H1 (cell line): ENCODE measurements at regions not wholly inside any gene's neighbourhood (a gene's known extent, or its start where the extent isn't known, plus 50 kb on each side); places are given as distances from the start of the nearest gene placed in this dataset.

Experiments used
- CTCF ChIA-PET: fragments of 300-600 bp; sonication (Branson Sonifier 250); formaldehyde crosslinking; loops from one replicate; lab custom pipeline; 2021; ENCODE audit not compliant: partially characterized antibody; lab: Charles Lee
- POLR2A ChIA-PET: fragments of 300-600 bp; sonication (Branson Sonifier 250); formaldehyde crosslinking; loops from one replicate; lab custom pipeline; 2021; ENCODE audit warnings: inconsistent platforms; ENCODE audit not compliant: partially characterized antibody; lab: Charles Lee
- DNase-seq, 2 experiments: peaks; one replicate each; pipeline versions ENCODE4 v3.0.0 to v3.0.0-alpha.2; 2010 to 2022; ENCODE audit warnings: low spot score in 2 of 2, low read depth in 1 of 2, mixed read lengths in 1 of 2
- FAIRE-seq: peaks from 2 replicates; lab custom pipeline; 2011; peaks lifted over from hg19 to GRCh38; lab: Jason Lieb, UNC
- H2AFZ ChIP-seq: 2 replicates; pipeline ENCODE4 v1.8.1; 2012; ENCODE audit warnings: low read length, inconsistent platforms
- H2AK5ac ChIP-seq: 2 replicates; pipeline ENCODE4 v1.6.1; 2013; ENCODE audit warnings: low read depth, low read length
- H2BK120ac ChIP-seq: replicated peaks from 2 replicates; pipeline ENCODE3; 2013; ENCODE audit warnings: low read depth, low read length, inconsistent platforms
- H2BK12ac ChIP-seq: 2 replicates; pipeline ENCODE4 v1.6.1; 2013; ENCODE audit warnings: low read depth, low read length
- H2BK15ac ChIP-seq: 2 replicates; pipeline ENCODE4 v1.6.1; 2013; ENCODE audit warnings: low read length
- H2BK20ac ChIP-seq: 2 replicates; pipeline ENCODE4 v1.6.1; 2013; ENCODE audit warnings: low read length
- H2BK5ac ChIP-seq: 2 replicates; pipeline ENCODE4 v1.6.1; 2013; ENCODE audit warnings: low read depth, low read length
- H3K14ac ChIP-seq: 2 replicates; pipeline ENCODE4 v1.6.1; 2013; ENCODE audit warnings: inconsistent platforms; ENCODE audit not compliant: insufficient read length
- H3K18ac ChIP-seq: 2 replicates; pipeline ENCODE4 v1.6.1; 2013; ENCODE audit warnings: low read length; ENCODE audit errors: extremely low read depth
- H3K23ac ChIP-seq: 2 replicates; pipeline ENCODE4 v1.6.1; 2013; ENCODE audit warnings: inconsistent platforms; ENCODE audit not compliant: insufficient read length
- H3K23me2 ChIP-seq: 2 replicates; pipeline ENCODE4 v1.6.1; 2013; ENCODE audit warnings: low read depth, low read length
- H3K27ac ChIP-seq: 2 replicates; pipeline ENCODE4 v1.6.1; 2011; ENCODE audit warnings: low read depth, low read length, inconsistent platforms
- H3K27me3 ChIP-seq, 4 experiments: replicated peaks in 1 of 4; 1 replicate in 1 of 4; 2 replicates in 3 of 4; pipeline versions ENCODE4 v1.6.1 to v1.8.1; 2011 to 2013; ENCODE audit warnings: low read length in 3 of 4, mild to moderate bottlenecking in 3 of 4, inconsistent platforms in 2 of 4, mixed read lengths in 2 of 4, moderate library complexity in 1 of 4; ENCODE audit not compliant: control insufficient read depth in 3 of 4, insufficient read depth in 3 of 4; ENCODE audit errors: extremely low read depth in 1 of 4
- H3K36me3 ChIP-seq, 4 experiments: 2 replicates each; pipeline versions ENCODE4 v1.6.1 to v1.8.1; 2011 to 2013; ENCODE audit warnings: mild to moderate bottlenecking in 4 of 4, low read length in 3 of 4, moderate library complexity in 2 of 4, control low read depth in 1 of 4, inconsistent platforms in 1 of 4; ENCODE audit not compliant: insufficient read depth in 4 of 4, control insufficient read depth in 2 of 4
- H3K4ac ChIP-seq: replicated peaks from 2 replicates; pipeline ENCODE3; 2013; ENCODE audit warnings: low read length, low read depth, mixed read lengths, inconsistent platforms; ENCODE audit not compliant: insufficient read length
- H3K4me1 ChIP-seq, 4 experiments: replicated peaks in 1 of 4; 1 replicate in 1 of 4; 2 replicates in 3 of 4; pipeline versions ENCODE4 v1.6.1 to v1.8.1; 2011 to 2013; ENCODE audit warnings: low read length in 3 of 4, inconsistent platforms in 2 of 4, mixed read lengths in 1 of 4; ENCODE audit not compliant: insufficient read depth in 4 of 4, control insufficient read depth in 3 of 4
- H3K4me2 ChIP-seq, 2 experiments: 2 replicates each; pipeline versions ENCODE4 v1.6.1 to v1.8.1; 2011 to 2013; ENCODE audit warnings: low read depth in 2 of 2, low read length in 2 of 2, control low read depth in 1 of 2, inconsistent platforms in 1 of 2, mild to moderate bottlenecking in 1 of 2; ENCODE audit not compliant: insufficient read depth in 1 of 2
- H3K4me3 ChIP-seq, 4 experiments: fragments of 200-600, 300-600 bp in 1 of 4; sonication (generic), shearing (Covaris generic), sonication (Bioruptor Twin) in 1 of 4; 2 replicates each; pipeline versions ENCODE4 v1.5.1 to v1.8.1; 2011 to 2016; ENCODE audit warnings: low read length in 4 of 4, low read depth in 3 of 4, control low read depth in 2 of 4, inconsistent platforms in 2 of 4, mild to moderate bottlenecking in 2 of 4, mixed read lengths in 1 of 4, moderate library complexity in 1 of 4; ENCODE audit not compliant: insufficient read depth in 2 of 4; ENCODE audit errors: extremely low read depth in 1 of 4
- H3K56ac ChIP-seq: replicated peaks from 2 replicates; pipeline ENCODE3; 2013; ENCODE audit warnings: low read depth, mild to moderate bottlenecking, mixed read lengths, low read length, inconsistent platforms; ENCODE audit not compliant: insufficient read length
- H3K79me1 ChIP-seq: 2 replicates; pipeline ENCODE4 v1.6.1; 2013; ENCODE audit warnings: low read depth, low read length, control low read depth
- H3K79me2 ChIP-seq, 2 experiments: 2 replicates each; pipeline versions ENCODE4 v1.6.1 to v1.8.1; 2012 to 2013; ENCODE audit warnings: low read length in 2 of 2, mild to moderate bottlenecking in 2 of 2, inconsistent platforms in 1 of 2; ENCODE audit not compliant: insufficient read depth in 2 of 2, control insufficient read depth in 1 of 2
- H3K9ac ChIP-seq, 4 experiments: replicated peaks in 1 of 4; 1 replicate in 1 of 4; 2 replicates in 3 of 4; pipeline versions ENCODE4 v1.6.1 to v1.8.1; 2011 to 2013; ENCODE audit warnings: low read depth in 3 of 4, low read length in 3 of 4, control low read depth in 2 of 4, mild to moderate bottlenecking in 2 of 4, moderate library complexity in 2 of 4, inconsistent platforms in 1 of 4; ENCODE audit errors: extremely low read depth in 1 of 4
- H3K9me3 ChIP-seq, 2 experiments: 2 replicates each; pipeline versions ENCODE4 v1.6.1 to v1.8.1; 2012 to 2013; ENCODE audit warnings: mild to moderate bottlenecking in 2 of 2, moderate library complexity in 2 of 2, control low read depth in 1 of 2, inconsistent platforms in 1 of 2, low read depth in 1 of 2, low read length in 1 of 2, mixed read lengths in 1 of 2; ENCODE audit not compliant: insufficient read depth in 2 of 2
- H4K20me1 ChIP-seq, 2 experiments: replicated peaks in 1 of 2; 2 replicates each; pipeline versions ENCODE3 to v1.8.1; 2011 to 2013; ENCODE audit warnings: inconsistent platforms in 2 of 2, low read length in 2 of 2, mild to moderate bottlenecking in 1 of 2; ENCODE audit not compliant: insufficient read depth in 2 of 2, control insufficient read depth in 1 of 2
- H4K5ac ChIP-seq: 2 replicates; pipeline ENCODE4 v1.6.1; 2013; ENCODE audit warnings: low read length, low read depth, mixed read lengths, inconsistent platforms; ENCODE audit not compliant: insufficient read length
- H4K8ac ChIP-seq: 2 replicates; pipeline ENCODE4 v1.8.0; 2013; ENCODE audit warnings: mild to moderate bottlenecking, moderate library complexity, low read length, inconsistent platforms; ENCODE audit not compliant: insufficient read depth; ENCODE audit errors: extremely low read depth
- H4K91ac ChIP-seq: replicated peaks from 2 replicates; pipeline ENCODE3; 2013; ENCODE audit warnings: low read length, mixed read lengths, inconsistent platforms; ENCODE audit not compliant: insufficient read length
- BRCA1 ChIP-seq: IDR thresholded peaks from 2 replicates; pipeline ENCODE4 v1.6.1; 2012; ENCODE audit warnings: low read depth, low read length, improper control_type of control experiment
- CEBPB ChIP-seq: IDR thresholded peaks from 2 replicates; pipeline ENCODE4 v1.6.1; 2012; ENCODE audit warnings: low read depth, low read length
- JUND ChIP-seq: IDR thresholded peaks from 2 replicates; pipeline ENCODE4 v1.6.1; 2011; ENCODE audit warnings: mild to moderate bottlenecking, improper control_type of control experiment, low read length
- RAD21 ChIP-seq, 2 experiments: IDR thresholded peaks in 1 of 2; conservative IDR thresholded peaks in 1 of 2; 2 replicates each; pipeline ENCODE4 v1.6.1; 2011; ENCODE audit warnings: low read depth in 2 of 2, low read length in 2 of 2, improper control_type of control experiment in 1 of 2, inconsistent platforms in 1 of 2, mild to moderate bottlenecking in 1 of 2, moderate library complexity in 1 of 2
- SIRT6 ChIP-seq: IDR thresholded peaks from one replicate; pipeline ENCODE4 v1.7.1; 2012; ENCODE audit warnings: low read length, inconsistent platforms
- SP1 ChIP-seq: IDR thresholded peaks from 2 replicates; pipeline ENCODE4 v1.6.1; 2011; ENCODE audit warnings: low read depth, low read length
- SP2 ChIP-seq: IDR thresholded peaks from 2 replicates; pipeline ENCODE4 v1.6.1; 2012; ENCODE audit warnings: mild to moderate bottlenecking, low read length, inconsistent platforms
- USF2 ChIP-seq: IDR thresholded peaks from 2 replicates; pipeline ENCODE4 v1.6.1; 2011; ENCODE audit warnings: low read length, improper control_type of control experiment
- WGBS, 2 experiments: shearing (Covaris generic) in 1 of 2; methylation state at CpG; one replicate each; pipeline versions ENCODE4 v1.1.6 to v1.1.7; 2013 to 2015; ENCODE audit warnings: low lambda C conversion rate in 2 of 2, mixed read lengths in 2 of 2, inconsistent platforms in 1 of 2, low coverage in 1 of 2, missing lambda C conversion rate in 1 of 2; ENCODE audit not compliant: insufficient replicate concordance in 2 of 2, insufficient coverage in 1 of 2, insufficient read length in 1 of 2; ENCODE audit errors: extremely low coverage in 1 of 2, missing lambda C conversion rate in 1 of 2; 5-methylcytosine and 5-hydroxymethylcytosine counted together

GRCh38 chr3:168828014-168828413 lies 732.3 kb upstream of the GOLIM4 start:
- CTCF ChIA-PET, result interaction anchor here (1.1 to 1.3 kb wide), 2 partner anchors 208 to 617 kb away, joined by 3 read pairs; no protein-coding TSS in a partner anchor
- Histone ChIP-seq H3K36me3 (peaks cover 0 to 6% (median 1%) of the 10 kb centered on the region in 4 experiments; a peak in 2 of 8 replicates), H4K5ac (no peak overlapping the region)
- TF ChIP-seq USF2 (no peak), RAD21 (IDR thresholded peaks at IDR 0.05 in 1 of 2, conservative IDR thresholded peaks at IDR 0.05 in 1 of 2; ENCODE audit: low read depth in 2 of 2, low read length in 2 of 2) (no peak), SP1 (no peak), SP2 (no peak), JUND (no peak), SIRT6 (no peak), BRCA1 (no peak), CEBPB (no peak)

More at GRCh38 chr3:168828014-168828413, 732.3 kb upstream of the GOLIM4 start:
- H3K79me2 ChIP-seq, result no peaks in the 10 kb centered on the region
- H2BK12ac ChIP-seq, result no peak overlapping the region
- no peaks in the 10 kb centered on the region for H3K23me2 ChIP-seq
- POLR2A ChIA-PET, result no interaction called here
- H4K91ac ChIP-seq, result no peak overlapping the region
- no peak overlapping the region for H2BK20ac ChIP-seq
- no peak overlapping the region for H2BK120ac ChIP-seq
- FAIRE-seq (no peak), DNase-seq (no peak)
- no peak overlapping the region for H3K4me3 ChIP-seq
- H3K56ac ChIP-seq, result no peak overlapping the region
- H3K27ac ChIP-seq, result no peak overlapping the region
- WGBS, 2 experiments, result 66% methylated on average over 4 of the region's 4 CpGs; no CpG with 5 or more reads in 1 of the 2 experiments
- H3K4ac ChIP-seq, result no peak overlapping the region
- no peak overlapping the region for H2BK15ac ChIP-seq
- H3K14ac ChIP-seq, result no peak overlapping the region
- peaks cover 0 to 5% of the 10 kb centered on the region in 2 experiments; a peak in 1 of 4 replicates for H3K9me3 ChIP-seq
- H3K79me1 ChIP-seq, result no peaks in the 10 kb centered on the region
- H2AFZ ChIP-seq, result no peak overlapping the region
- no peak overlapping the region for H4K8ac ChIP-seq
- no peak overlapping the region for H3K9ac ChIP-seq
- no peak overlapping the region for H2AK5ac ChIP-seq
- H3K18ac ChIP-seq, result no peak overlapping the region
- no peak overlapping the region for H3K4me2 ChIP-seq
- peak overlapping the region; percentile 26; the same call in 1 of the 2 replicates for H2BK5ac ChIP-seq
- peaks cover 0 to 12% (median 6%) of the 10 kb centered on the region in 4 experiments; a peak in 3 of 7 replicates for H3K4me1 ChIP-seq
- H4K20me1 ChIP-seq, result no peaks in the 10 kb centered on the region
- no peak overlapping the region for H3K23ac ChIP-seq
- no peaks in the 10 kb centered on the region for H3K27me3 ChIP-seq
